IMR-90 (cell line): ENCODE measurements at regions not wholly inside any gene's neighbourhood (a gene's known extent, or its start where the extent isn't known, plus 50 kb on each side); places are given as distances from the start of the nearest gene placed in this dataset.

Source experiments
- ATAC-seq: fragments of 200-7000 bp; cut with Tn5 transposase; 2 replicates; pipeline ENCODE4 v1.9.1; 2020; ENCODE audit warnings: low read depth, mild to moderate bottlenecking, moderate library complexity
- BruUV-seq: library from RNA; stranded (reverse); fragments of 400-500 nt; replicated peaks from 2 replicates; lab custom pipeline; 2021; lab: Mats Ljungman, UMichigan
- CTCF ChIA-PET: fragments of 300-600 bp; formaldehyde crosslinking; extraction: SDS; loops from one replicate; lab custom pipeline; 2021; ENCODE audit warnings: antibody characterized with exemption; lab: Yijun Ruan, JAX
- POLR2A ChIA-PET: fragments of 300-600 bp; sonication (Branson Sonifier 250); formaldehyde crosslinking; loops from one replicate; lab custom pipeline; 2022; ENCODE audit warnings: antibody characterized with exemption; ENCODE audit not compliant: unreplicated experiment; lab: Charles Lee
- DNase-seq: peaks from one replicate; pipeline ENCODE4 v3.0.0; 2013
- H2AFZ ChIP-seq: replicated peaks from 2 replicates; pipeline ENCODE3; 2013; ENCODE audit warnings: low read length, mild to moderate bottlenecking; ENCODE audit not compliant: poor library complexity
- H2AK5ac ChIP-seq: 2 replicates; pipeline ENCODE4 v1.6.1; 2013; ENCODE audit warnings: low read depth, low read length, inconsistent platforms
- H2AK9ac ChIP-seq: replicated peaks from 2 replicates; pipeline ENCODE3; 2013; ENCODE audit warnings: mild to moderate bottlenecking, low read depth, low read length, moderate library complexity; ENCODE audit not compliant: poor library complexity
- H2BK120ac ChIP-seq: 2 replicates; pipeline ENCODE4 v1.6.1; 2013; ENCODE audit warnings: low read depth, low read length, inconsistent platforms
- H2BK15ac ChIP-seq: 3 replicates; pipeline ENCODE4 v1.6.1; 2013; ENCODE audit warnings: low read depth, low read length, inconsistent platforms
- H2BK20ac ChIP-seq: 2 replicates; pipeline ENCODE4 v1.6.1; 2013; ENCODE audit warnings: low read depth, mild to moderate bottlenecking, inconsistent platforms, low read length, moderate library complexity
- H2BK5ac ChIP-seq: 2 replicates; pipeline ENCODE4 v1.6.1; 2013; ENCODE audit warnings: mild to moderate bottlenecking, low read depth, low read length, inconsistent platforms; ENCODE audit not compliant: poor library complexity, severe bottlenecking
- H3K14ac ChIP-seq: replicated peaks from 2 replicates; pipeline ENCODE4 v1.6.1; 2013; ENCODE audit warnings: low read depth, low read length, inconsistent platforms
- H3K18ac ChIP-seq: 2 replicates; pipeline ENCODE4 v1.6.1; 2013; ENCODE audit warnings: low read depth, low read length, control low read depth
- H3K23ac ChIP-seq: 2 replicates; pipeline ENCODE4 v1.6.1; 2013; ENCODE audit warnings: low read depth, low read length, inconsistent platforms
- H3K27ac ChIP-seq: 2 replicates; pipeline ENCODE4 v1.5.1; 2013; ENCODE audit warnings: mild to moderate bottlenecking, control low read depth, low read length; ENCODE audit not compliant: insufficient read depth
- H3K27me3 ChIP-seq: 2 replicates; pipeline ENCODE4 v1.6.1; 2013; ENCODE audit warnings: low read length; ENCODE audit not compliant: control insufficient read depth, insufficient read depth
- H3K36me3 ChIP-seq: 2 replicates; pipeline ENCODE4 v1.6.1; 2013; ENCODE audit warnings: low read length, mixed read lengths; ENCODE audit not compliant: control insufficient read depth, insufficient read depth
- H3K4ac ChIP-seq: 2 replicates; pipeline ENCODE4 v1.6.1; 2013; ENCODE audit warnings: low read depth, low read length, inconsistent platforms
- H3K4me1 ChIP-seq: 2 replicates; pipeline ENCODE4 v1.6.1; 2013; ENCODE audit warnings: low read length, mixed read lengths; ENCODE audit not compliant: control insufficient read depth, insufficient read depth
- H3K4me2 ChIP-seq: 2 replicates; pipeline ENCODE4 v1.6.1; 2013; ENCODE audit warnings: low read depth, mild to moderate bottlenecking, control low read depth, low read length, moderate library complexity
- H3K4me3 ChIP-seq: 2 replicates; pipeline ENCODE4 v1.5.1; 2013; ENCODE audit warnings: low read depth, mild to moderate bottlenecking, control low read depth, low read length, moderate library complexity; ENCODE audit not compliant: insufficient read depth
- H3K56ac ChIP-seq: 2 replicates; pipeline ENCODE4 v1.6.1; 2013; ENCODE audit warnings: low read length, inconsistent platforms; ENCODE audit not compliant: insufficient read depth; ENCODE audit errors: extremely low read depth
- H3K79me1 ChIP-seq, 2 experiments: 2 replicates each; pipeline ENCODE4 v1.6.1; 2013; ENCODE audit warnings: low read length in 2 of 2, inconsistent platforms in 1 of 2, low read depth in 1 of 2
- H3K9ac ChIP-seq: 2 replicates; pipeline ENCODE4 v1.6.1; 2013; ENCODE audit warnings: low read depth, low read length, control low read depth
- H3K9me1 ChIP-seq: 2 replicates; pipeline ENCODE4 v1.6.1; 2013; ENCODE audit warnings: low read length, inconsistent platforms; ENCODE audit not compliant: insufficient read depth
- H3K9me3 ChIP-seq: 2 replicates; pipeline ENCODE4 v1.6.1; 2013; ENCODE audit warnings: low read length; ENCODE audit not compliant: control insufficient read depth, insufficient read depth
- H4K20me1 ChIP-seq: 2 replicates; pipeline ENCODE4 v1.6.1; 2013; ENCODE audit warnings: low read length, inconsistent platforms; ENCODE audit not compliant: insufficient read depth
- H4K5ac ChIP-seq: 2 replicates; pipeline ENCODE4 v1.6.1; 2013; ENCODE audit warnings: mild to moderate bottlenecking, low read depth, low read length, control low read depth
- H4K8ac ChIP-seq, 2 experiments: 2 replicates each; pipeline ENCODE4 v1.6.1; 2013; ENCODE audit warnings: low read depth in 2 of 2, low read length in 2 of 2, control low read depth in 1 of 2, inconsistent platforms in 1 of 2
- H4K91ac ChIP-seq: 2 replicates; pipeline ENCODE4 v1.6.1; 2013; ENCODE audit warnings: low read depth, low read length, inconsistent platforms; ENCODE audit not compliant: insufficient read depth
- MAFK ChIP-seq: IDR thresholded peaks from 2 replicates; pipeline ENCODE4 v1.6.1; 2012; ENCODE audit warnings: low read depth, low read length, improper control_type of control experiment
- WGBS, 2 experiments: methylation state at CpG; one replicate each; pipeline versions ENCODE4 v1.1.5 to v1.1.7; 2013; ENCODE audit warnings: missing lambda C conversion rate in 2 of 2; ENCODE audit not compliant: insufficient read length in 1 of 2; ENCODE audit errors: extremely low coverage in 2 of 2; 5-methylcytosine and 5-hydroxymethylcytosine counted together
- dilution Hi-C: fragments of 300-500 bp; cut with HindIII; formaldehyde crosslinking; loops from one replicate; pipeline ENCODE4 v1.14.3; 2018; ENCODE audit warnings: low sequenced_read_pairs; ENCODE audit not compliant: unreplicated experiment
- in situ Hi-C: fragments of 300-500 bp; cut with MboI; formaldehyde crosslinking; loops from 3 replicates; pipeline ENCODE4 v1.14.3; 2019; ENCODE audit warnings: low sequenced_read_pairs, inconsistent platforms, mixed read lengths
- intact Hi-C: fragments of 100-400 bp; cut with micrococcal nuclease; formaldehyde crosslinking; loops from 2 replicates; pipeline ENCODE4 v1.10.0; 2022

DNA sequence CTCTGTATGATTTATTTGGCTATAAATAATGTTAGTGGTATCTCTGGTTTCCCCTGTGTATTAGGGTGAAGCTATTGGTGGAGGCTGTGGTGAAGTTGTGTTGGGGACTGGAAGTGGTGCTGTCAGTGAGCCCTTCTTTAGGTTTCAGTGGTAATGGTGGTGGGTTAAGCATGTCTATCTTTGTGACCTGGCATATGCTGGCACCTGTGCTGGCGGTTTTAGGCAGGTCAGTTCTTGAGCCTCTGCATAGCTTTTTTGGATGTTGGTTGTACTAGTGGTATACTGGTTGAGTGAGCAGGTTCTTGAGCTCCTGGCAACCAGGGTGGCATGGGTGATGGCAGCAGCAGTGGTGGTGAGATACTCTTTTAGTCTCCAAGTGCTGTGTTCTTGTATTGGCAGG, 161.9 kb upstream of the CAND1 start:
- ChIA-PET CTCF (no interaction called here), POLR2A (no interaction called here)
- no peak overlapping the region for H3K4me2 ChIP-seq
- intact Hi-C loops (no loop called here), dilution Hi-C loops (no loop called here), in situ Hi-C loops (no loop called here)
- H3K27me3 ChIP-seq, result no peaks in the 10 kb centered on the region
- H4K91ac ChIP-seq, result no peak overlapping the region
- H3K9me3 ChIP-seq, result no peaks in the 10 kb centered on the region
- H3K23ac ChIP-seq, result no peak overlapping the region
- no peak overlapping the region for H2BK20ac ChIP-seq
- no peaks in the 10 kb centered on the region for H3K4me1 ChIP-seq
- H3K4me3 ChIP-seq, result no peak overlapping the region
- no peak overlapping the region for H2AK5ac ChIP-seq
- H3K27ac ChIP-seq, result no peak overlapping the region
- H3K9ac ChIP-seq, result no peak overlapping the region
- ATAC-seq (no peak), DNase-seq (no peak)
- no peaks in the 10 kb centered on the region for H3K9me1 ChIP-seq
- H3K36me3 ChIP-seq, result no peaks in the 10 kb centered on the region
- H2AFZ ChIP-seq, result no peak overlapping the region
- no peaks in the 10 kb centered on the region for H4K20me1 ChIP-seq
- no TSS peak for BruUV-seq
- H4K8ac ChIP-seq, result no peak overlapping the region
- H3K56ac ChIP-seq, result no peak overlapping the region
- no peak overlapping the region for H2BK5ac ChIP-seq
- H2BK15ac ChIP-seq, result no peak overlapping the region
- H2BK120ac ChIP-seq, result no peak overlapping the region
- no peak overlapping the region for H2AK9ac ChIP-seq
- H3K4ac ChIP-seq, result no peak overlapping the region
- 20% methylated on average over 1 of the region's 1 CpG; no CpG with 5 or more reads in 1 of the 2 experiments for WGBS, 2 experiments
- no peak overlapping the region for H3K18ac ChIP-seq
- H3K14ac ChIP-seq, result no peak overlapping the region
- H4K5ac ChIP-seq, result no peak overlapping the region
- H3K79me1 ChIP-seq, result no peaks in the 10 kb centered on the region
- no peak for TF ChIP-seq MAFK
